ENCODE measurements at regions not wholly inside any gene's neighbourhood (a gene's known extent, or its start where the extent isn't known, plus 50 kb on each side); places are given as distances from the start of the nearest gene placed in this dataset.

- Histone ChIP-seq H3K9me3 (no peaks in the 10 kb centered on the region), H3K4me1 (replicated peaks) (no peaks in the 10 kb centered on the region), H3K4me3 (no peak overlapping the region), H3K27me3 (replicated peaks; ENCODE audit: insufficient read depth) (no peaks in the 10 kb centered on the region), H3K27ac (no peak overlapping the region), H3K36me3 (no peaks in the 10 kb centered on the region)
- intact Hi-C loops (cut with DNase I), result no loop called here
- DNase-seq (ENCODE audit: low spot score), result no peak
- TF ChIP-seq POLR2AphosphoS5 (IDR thresholded peaks at IDR 0.05) (no peak), POLR2A (IDR thresholded peaks at IDR 0.05) (no peak), CTCF (IDR thresholded peaks at IDR 0.05) (no peak)
- 72% methylated on average over 8 of the region's 8 CpGs for WGBS
Measured at GRCh38 chr6:164897523-164898235, 411.7 kb downstream of the C6orf118 start.

GRCh38 chr6:164889980-164890379 lies 419.4 kb downstream of the C6orf118 start:
- Histone ChIP-seq H3K4me1 (replicated peaks) (no peaks in the 10 kb centered on the region), H3K36me3 (no peaks in the 10 kb centered on the region), H3K9me3 (no peaks in the 10 kb centered on the region), H3K4me3 (no peak overlapping the region), H3K27ac (no peak overlapping the region), H3K27me3 (replicated peaks; ENCODE audit: insufficient read depth) (no peaks in the 10 kb centered on the region)
- intact Hi-C loops (cut with DNase I), result no loop called here
- TF ChIP-seq POLR2AphosphoS5 (IDR thresholded peaks at IDR 0.05) (no peak), POLR2A (IDR thresholded peaks at IDR 0.05) (no peak), CTCF (IDR thresholded peaks at IDR 0.05) (no peak)
- WGBS, result 43% methylated on average over 4 of the region's 4 CpGs
- no peak for DNase-seq (ENCODE audit: low spot score)

- DNase-seq (ENCODE audit: low spot score), result no peak
- Histone ChIP-seq H3K27ac (no peak overlapping the region), H3K4me1 (replicated peaks) (no peaks in the 10 kb centered on the region), H3K27me3 (replicated peaks; ENCODE audit: insufficient read depth) (no peaks in the 10 kb centered on the region), H3K4me3 (no peak overlapping the region), H3K9me3 (no peaks in the 10 kb centered on the region), H3K36me3 (no peaks in the 10 kb centered on the region)
- TF ChIP-seq POLR2A (IDR thresholded peaks at IDR 0.05) (no peak), CTCF (IDR thresholded peaks at IDR 0.05) (no peak), POLR2AphosphoS5 (IDR thresholded peaks at IDR 0.05) (no peak)
- intact Hi-C loops (cut with DNase I), result no loop called here
Measured at GRCh38 chr6:164887660-164888059, 421.7 kb downstream of the C6orf118 start.

GRCh38 chr6:164882236-164882635 lies 427.2 kb downstream of the C6orf118 start:
- no peaks in the 10 kb centered on the region for H3K4me1 ChIP-seq (replicated peaks)
- H3K9me3 ChIP-seq, result no peaks in the 10 kb centered on the region
- no peaks in the 10 kb centered on the region for H3K36me3 ChIP-seq
- TF ChIP-seq POLR2AphosphoS5 (IDR thresholded peaks at IDR 0.05) (no peak), POLR2A (IDR thresholded peaks at IDR 0.05) (no peak), CTCF (IDR thresholded peaks at IDR 0.05) (no peak)
- no peaks in the 10 kb centered on the region for H3K27me3 ChIP-seq (replicated peaks; ENCODE audit: insufficient read depth)
- DNase-seq (ENCODE audit: low spot score), result no peak
- H3K4me3 ChIP-seq, result no peak overlapping the region
- intact Hi-C loops (cut with DNase I), result loop anchor here (5.0 kb wide), 1 partner anchor 600 kb away; no protein-coding TSS in a partner anchor
- no peak overlapping the region for H3K27ac ChIP-seq

- Histone ChIP-seq H3K36me3 (no peaks in the 10 kb centered on the region), H3K4me1 (replicated peaks) (no peaks in the 10 kb centered on the region), H3K4me3 (no peak overlapping the region), H3K27me3 (replicated peaks; ENCODE audit: insufficient read depth) (no peaks in the 10 kb centered on the region), H3K9me3 (no peaks in the 10 kb centered on the region), H3K27ac (no peak overlapping the region)
- TF ChIP-seq POLR2AphosphoS5 (IDR thresholded peaks at IDR 0.05) (no peak), POLR2A (IDR thresholded peaks at IDR 0.05) (no peak), CTCF (IDR thresholded peaks at IDR 0.05) (no peak)
- WGBS, result 78% methylated on average over 2 of the region's 2 CpGs
- no peak for DNase-seq (ENCODE audit: low spot score)
- intact Hi-C loops (cut with DNase I), result no loop called here
Measured at GRCh38 chr6:164871783-164872182, 437.6 kb downstream of the C6orf118 start.
